Endothelial cell of umbilical vein (primary cell): ENCODE measurements at regions not wholly inside any gene's neighbourhood (a gene's known extent, or its start where the extent isn't known, plus 50 kb on each side); places are given as distances from the start of the nearest gene placed in this dataset.

Experiments used
- BruUV-seq: library from RNA; stranded (reverse); fragments of 400-500 nt; replicated peaks from 2 replicates; lab custom pipeline; 2021; lab: Mats Ljungman, UMichigan
- CTCF ChIA-PET: fragments of 300-600, 350-600 bp; sonication (Branson Sonifier 250); formaldehyde crosslinking; loops from one replicate; lab custom pipeline; 2021; ENCODE audit warnings: antibody characterized with exemption, inconsistent platforms; lab: Charles Lee
- POLR2A ChIA-PET: fragments of 300-600, 350-600 bp; sonication (Branson Sonifier 250); formaldehyde crosslinking; loops from one replicate; lab custom pipeline; 2021; ENCODE audit warnings: antibody characterized with exemption, inconsistent platforms; lab: Charles Lee
- DNase-seq: peaks from one replicate; pipeline ENCODE4 v3.0.0-alpha.2; 2011; ENCODE audit warnings: low read depth, low spot score
- FAIRE-seq: peaks from 2 replicates; lab custom pipeline; 2011; peaks lifted over from hg19 to GRCh38; lab: Jason Lieb, UNC
- H2AFZ ChIP-seq: 2 replicates; pipeline ENCODE4 v1.6.0; 2012; ENCODE audit warnings: low read depth, low read length, control low read depth, inconsistent platforms
- H3K27ac ChIP-seq: 2 replicates; pipeline ENCODE4 v1.5.1; 2011; ENCODE audit warnings: low read depth, mild to moderate bottlenecking, control low read depth, low read length, moderate library complexity; ENCODE audit not compliant: insufficient read depth
- H3K27me3 ChIP-seq, 2 experiments: 2 replicates each; pipeline versions ENCODE4 v1.6.0 to v1.6.1; 2011; ENCODE audit warnings: low read length in 2 of 2, mixed read lengths in 1 of 2; ENCODE audit not compliant: control insufficient read depth in 2 of 2, insufficient read depth in 2 of 2
- H3K36me3 ChIP-seq, 2 experiments: 2 replicates in 1 of 2; 3 replicates in 1 of 2; pipeline ENCODE4 v1.5.1; 2011; ENCODE audit warnings: low read length in 2 of 2, mild to moderate bottlenecking in 1 of 2, moderate library complexity in 1 of 2; ENCODE audit not compliant: control insufficient read depth in 2 of 2, insufficient read depth in 2 of 2; ENCODE audit errors: extremely low read depth in 1 of 2
- H3K4me1 ChIP-seq: 3 replicates; pipeline ENCODE4 v1.5.1; 2011; ENCODE audit warnings: mild to moderate bottlenecking, low read length; ENCODE audit not compliant: control insufficient read depth, insufficient read depth; ENCODE audit errors: extremely low read depth
- H3K4me2 ChIP-seq: 2 replicates; pipeline ENCODE4 v1.6.1; 2011; ENCODE audit warnings: low read length, control low read depth, mixed read lengths; ENCODE audit not compliant: insufficient read depth
- H3K4me3 ChIP-seq, 3 experiments: fragments of 200-600 bp in 1 of 3; sonication (generic), shearing (Covaris generic) in 1 of 3; replicated peaks in 1 of 3; 2 replicates each; pipeline ENCODE4 v1.5.1; 2011 to 2016; ENCODE audit warnings: control low read depth in 3 of 3, low read length in 3 of 3, mild to moderate bottlenecking in 2 of 3, inconsistent platforms in 1 of 3, low read depth in 1 of 3, moderate library complexity in 1 of 3; ENCODE audit not compliant: insufficient read depth in 1 of 3
- H3K79me2 ChIP-seq: 2 replicates; pipeline ENCODE4 v1.6.0; 2012; ENCODE audit warnings: low read length, inconsistent platforms; ENCODE audit not compliant: control insufficient read depth, insufficient read depth
- H3K9ac ChIP-seq: replicated peaks from 2 replicates; pipeline ENCODE3; 2011; ENCODE audit warnings: low read length, control low read depth; ENCODE audit not compliant: insufficient read depth; ENCODE audit errors: extremely low read depth
- H3K9me1 ChIP-seq: replicated peaks from 3 replicates; pipeline ENCODE4 v1.6.0; 2011; ENCODE audit warnings: mild to moderate bottlenecking, low read length; ENCODE audit not compliant: control insufficient read depth, insufficient read depth; ENCODE audit errors: extremely low read depth
- H3K9me3 ChIP-seq: replicated peaks from 2 replicates; pipeline ENCODE4 v1.5.1; 2012; ENCODE audit warnings: low read length, inconsistent platforms; ENCODE audit not compliant: control insufficient read depth, insufficient read depth
- H4K20me1 ChIP-seq: replicated peaks from 2 replicates; pipeline ENCODE3; 2011; ENCODE audit warnings: mild to moderate bottlenecking, low read length; ENCODE audit not compliant: control insufficient read depth, insufficient read depth; ENCODE audit errors: extremely low read depth
- CTCF ChIP-seq, 2 donors: IDR thresholded peaks; 1 replicate in 1 of 2; 2 replicates in 1 of 2; pipeline ENCODE4 v1.5.1; 2011; ENCODE audit warnings: low read length in 2 of 2, mild to moderate bottlenecking in 2 of 2, moderate library complexity in 2 of 2, control low read depth in 1 of 2, inconsistent platforms in 1 of 2, low read depth in 1 of 2; ENCODE audit not compliant: insufficient read depth in 1 of 2; ENCODE audit errors: extremely low read depth in 1 of 2
- EZH2 ChIP-seq: IDR thresholded peaks from 2 replicates; pipeline ENCODE4 v1.6.1; 2012; ENCODE audit warnings: borderline replicate concordance, low read depth, mild to moderate bottlenecking, moderate library complexity, low read length, inconsistent platforms; ENCODE audit not compliant: severe bottlenecking
- FOS ChIP-seq: IDR thresholded peaks from 2 replicates; pipeline ENCODE4 v1.6.1; 2011; ENCODE audit warnings: mild to moderate bottlenecking, low read length, moderate library complexity, borderline replicate concordance; ENCODE audit not compliant: insufficient read depth
- GATA2 ChIP-seq: IDR thresholded peaks from 2 replicates; pipeline ENCODE4 v1.7.0; 2011; ENCODE audit warnings: low read depth, mild to moderate bottlenecking, moderate library complexity, mixed read lengths, low read length; ENCODE audit not compliant: insufficient read length, insufficient read depth
- JUN ChIP-seq: IDR thresholded peaks from 2 replicates; pipeline ENCODE4 v1.6.1; 2011; ENCODE audit warnings: borderline replicate concordance, low read depth; ENCODE audit not compliant: insufficient read length, insufficient read depth
- MYC ChIP-seq: IDR thresholded peaks from one replicate; pipeline ENCODE4 v1.6.1; 2011; ENCODE audit warnings: mild to moderate bottlenecking, low read depth, low read length
- POLR2A ChIP-seq: IDR thresholded peaks from 2 replicates; pipeline ENCODE4 v1.6.1; 2012; ENCODE audit warnings: low read depth, mild to moderate bottlenecking, control low read depth, low read length
- POLR2AphosphoS5 ChIP-seq: IDR thresholded peaks from 2 replicates; pipeline ENCODE4 v1.6.1; 2012; ENCODE audit warnings: low read depth, mild to moderate bottlenecking, control low read depth, low read length, moderate library complexity; ENCODE audit not compliant: insufficient read depth
- dilution Hi-C: fragments of 300-500 bp; cut with MboI; formaldehyde crosslinking; loops from one replicate; pipeline ENCODE4 v1.15.0; 2019; ENCODE audit warnings: low sequenced_read_pairs; ENCODE audit not compliant: extremely low pct_ligation_motif_present
- intact Hi-C: fragments of 100-400 bp; cut with micrococcal nuclease; formaldehyde crosslinking; loops from one replicate; pipeline ENCODE4 v1.10.0; 2022
- TF ChIP-seq, protein P1 (sequence below): IDR thresholded peaks from 2 replicates; pipeline ENCODE4 v1.6.1; 2011; ENCODE audit not compliant: insufficient read depth, insufficient read length

- H4K20me1 ChIP-seq = no peaks in the 10 kb centered on the region
- BruUV-seq = no TSS peak
- H3K9ac ChIP-seq = no peak overlapping the region
- CTCF ChIA-PET = no interaction called here
- TF ChIP-seq POLR2AphosphoS5 (no peak), FOS (no peak), CTCF (IDR thresholded peaks at IDR 0.05; ENCODE audit: extremely low read depth in 1 of 2, insufficient read depth in 1 of 2, low read depth in 1 of 2, low read length in 2 of 2) (no peak), GATA2 (no peak)
- FAIRE-seq (no peak), DNase-seq (no peak)
- H3K4me3 ChIP-seq = no peak overlapping the region
- intact Hi-C loops = no loop called here
- H3K9me3 ChIP-seq = peaks cover 6% of the 10 kb centered on the region
- POLR2A ChIA-PET = no interaction called here
- no peaks in the 10 kb centered on the region for H3K79me2 ChIP-seq
- no peaks in the 10 kb centered on the region for H3K9me1 ChIP-seq
- H3K27ac ChIP-seq = no peak overlapping the region
- no peaks in the 10 kb centered on the region for H3K4me1 ChIP-seq
- H2AFZ ChIP-seq = no peak overlapping the region
- dilution Hi-C loops = no loop called here
- no peaks in the 10 kb centered on the region for H3K36me3 ChIP-seq
- no peak overlapping the region for H3K4me2 ChIP-seq
- no peaks in the 10 kb centered on the region for H3K27me3 ChIP-seq
Observed at GRCh38 chr18:51711298-51711889, 513.9 kb upstream of the MEX3C start.

DNA sequence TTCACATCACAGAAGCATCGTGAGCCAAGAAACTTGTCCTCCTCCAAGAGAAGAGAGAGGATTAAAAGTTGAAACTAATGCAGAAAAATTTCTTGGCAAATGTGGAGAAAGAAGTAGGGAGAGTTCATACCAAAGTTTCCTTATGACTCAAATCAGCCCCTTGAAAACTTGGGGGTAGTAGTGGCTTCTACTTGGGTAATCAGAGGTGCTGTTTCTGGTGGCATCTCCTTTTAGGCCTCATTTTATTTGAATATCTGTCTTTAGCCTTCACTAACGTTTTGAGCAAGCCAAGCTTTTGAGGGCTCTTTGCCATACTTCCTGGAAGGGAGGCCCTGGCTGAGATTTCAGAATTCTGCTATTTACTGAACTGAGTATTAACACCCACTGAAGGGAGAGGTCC lies 515.3 kb upstream of the MEX3C start:
- DNase-seq = no peak
- dilution Hi-C loops (no loop called here), intact Hi-C loops (no loop called here)
- Histone ChIP-seq H4K20me1 (no peaks in the 10 kb centered on the region), H3K9me1 (no peaks in the 10 kb centered on the region), H3K27ac (no peak overlapping the region), H3K79me2 (no peaks in the 10 kb centered on the region), H3K9me3 (peaks cover 4% of the 10 kb centered on the region), H3K4me2 (no peak overlapping the region), H3K27me3 (no peaks in the 10 kb centered on the region), H2AFZ (no peak overlapping the region), H3K9ac (no peak overlapping the region), H3K36me3 (no peaks in the 10 kb centered on the region), H3K4me1 (no peaks in the 10 kb centered on the region), H3K4me3 (no peak overlapping the region)
- no TSS peak for BruUV-seq
- no peak for FAIRE-seq
- CTCF ChIA-PET = no interaction called here
- POLR2A ChIA-PET = no interaction called here
- no peak for TF ChIP-seq POLR2A
- TF ChIP-seq JUN = no peak
- TF ChIP-seq, protein P1, sequence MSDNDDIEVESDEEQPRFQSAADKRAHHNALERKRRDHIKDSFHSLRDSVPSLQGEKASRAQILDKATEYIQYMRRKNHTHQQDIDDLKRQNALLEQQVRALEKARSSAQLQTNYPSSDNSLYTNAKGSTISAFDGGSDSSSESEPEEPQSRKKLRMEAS = no peak
- TF ChIP-seq POLR2AphosphoS5 = no peak
- TF ChIP-seq GATA2 = no peak
- no peak for TF ChIP-seq FOS
- TF ChIP-seq CTCF (IDR thresholded peaks at IDR 0.05; ENCODE audit: extremely low read depth in 1 of 2, insufficient read depth in 1 of 2, low read depth in 1 of 2, low read length in 2 of 2) = no peak
- no peak for TF ChIP-seq EZH2
- no peak for TF ChIP-seq MYC
